ENCODE measurements at regions not wholly inside any gene's neighbourhood (a gene's known extent, or its start where the extent isn't known, plus 50 kb on each side); places are given as distances from the start of the nearest gene placed in this dataset.

DNA sequence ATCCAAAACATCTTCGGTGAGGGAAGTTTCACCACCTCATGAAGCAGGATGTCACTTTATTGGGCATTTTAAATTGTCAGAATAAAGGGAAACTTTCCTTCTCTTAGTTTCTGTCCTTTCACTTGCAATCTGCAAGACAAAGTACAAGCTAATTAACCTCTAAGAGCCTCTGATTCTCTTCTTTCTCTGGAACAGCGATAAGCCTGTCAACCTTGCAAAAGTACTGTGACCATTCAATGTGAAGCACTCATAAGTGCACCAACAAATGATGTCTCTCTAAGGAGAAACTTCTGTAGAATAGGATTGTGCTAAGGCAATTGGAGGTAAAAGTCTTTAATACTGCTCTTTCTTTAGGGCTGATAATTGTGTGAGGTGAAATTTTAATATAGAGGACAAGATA lies 1622.3 kb downstream of the CDH8 start:
- TF ChIP-seq, protein P1, sequence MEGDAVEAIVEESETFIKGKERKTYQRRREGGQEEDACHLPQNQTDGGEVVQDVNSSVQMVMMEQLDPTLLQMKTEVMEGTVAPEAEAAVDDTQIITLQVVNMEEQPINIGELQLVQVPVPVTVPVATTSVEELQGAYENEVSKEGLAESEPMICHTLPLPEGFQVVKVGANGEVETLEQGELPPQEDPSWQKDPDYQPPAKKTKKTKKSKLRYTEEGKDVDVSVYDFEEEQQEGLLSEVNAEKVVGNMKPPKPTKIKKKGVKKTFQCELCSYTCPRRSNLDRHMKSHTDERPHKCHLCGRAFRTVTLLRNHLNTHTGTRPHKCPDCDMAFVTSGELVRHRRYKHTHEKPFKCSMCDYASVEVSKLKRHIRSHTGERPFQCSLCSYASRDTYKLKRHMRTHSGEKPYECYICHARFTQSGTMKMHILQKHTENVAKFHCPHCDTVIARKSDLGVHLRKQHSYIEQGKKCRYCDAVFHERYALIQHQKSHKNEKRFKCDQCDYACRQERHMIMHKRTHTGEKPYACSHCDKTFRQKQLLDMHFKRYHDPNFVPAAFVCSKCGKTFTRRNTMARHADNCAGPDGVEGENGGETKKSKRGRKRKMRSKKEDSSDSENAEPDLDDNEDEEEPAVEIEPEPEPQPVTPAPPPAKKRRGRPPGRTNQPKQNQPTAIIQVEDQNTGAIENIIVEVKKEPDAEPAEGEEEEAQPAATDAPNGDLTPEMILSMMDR (IDR thresholded peaks at IDR 0.05; ENCODE audit: low read depth, low read length, poor library complexity, severe bottlenecking): no peak
- TF ChIP-seq EZH2phosphoT487 (IDR thresholded peaks at IDR 0.05; ENCODE audit: borderline replicate concordance, low read length): no peak

All from DOHH2 (cell line).